BE2C (cell line): ENCODE measurements at regions not wholly inside any gene's neighbourhood (a gene's known extent, or its start where the extent isn't known, plus 50 kb on each side); places are given as distances from the start of the nearest gene placed in this dataset.

ENCODE experiments used
- DNase-seq: peaks from one replicate; pipeline ENCODE4 v3.0.0-alpha.2; 2020
- H3K27me3 ChIP-seq: fragments of 250-450 bp; sonication (Bioruptor Pico); 2 replicates; pipeline ENCODE4 v1.5.1; 2020; ENCODE audit warnings: mild to moderate bottlenecking
- H3K36me3 ChIP-seq: fragments of 250-450 bp; sonication (Bioruptor Pico); 2 replicates; pipeline ENCODE4 v1.5.1; 2020; ENCODE audit warnings: mild to moderate bottlenecking
- H3K4me1 ChIP-seq: fragments of 250-450 bp; sonication (Bioruptor Pico); 2 replicates; pipeline ENCODE4 v1.5.1; 2020
- H3K4me3 ChIP-seq: 2 replicates; pipeline ENCODE4 v1.5.1; 2011; ENCODE audit warnings: low read depth, low read length
- H3K9me3 ChIP-seq: fragments of 250-450 bp; sonication (Bioruptor Pico); 2 replicates; pipeline ENCODE4 v1.5.1; 2020
- TF ChIP-seq, protein P1 (sequence below): IDR thresholded peaks from 2 replicates; pipeline ENCODE4 v1.5.1; 2012; ENCODE audit warnings: mild to moderate bottlenecking, low read depth, low read length

- Histone ChIP-seq H3K4me1 (no peaks in the 10 kb centered on the region), H3K27me3 (no peaks in the 10 kb centered on the region), H3K9me3 (no peaks in the 10 kb centered on the region), H3K4me3 (no peak overlapping the region), H3K36me3 (no peaks in the 10 kb centered on the region)
- TF ChIP-seq, protein P1, sequence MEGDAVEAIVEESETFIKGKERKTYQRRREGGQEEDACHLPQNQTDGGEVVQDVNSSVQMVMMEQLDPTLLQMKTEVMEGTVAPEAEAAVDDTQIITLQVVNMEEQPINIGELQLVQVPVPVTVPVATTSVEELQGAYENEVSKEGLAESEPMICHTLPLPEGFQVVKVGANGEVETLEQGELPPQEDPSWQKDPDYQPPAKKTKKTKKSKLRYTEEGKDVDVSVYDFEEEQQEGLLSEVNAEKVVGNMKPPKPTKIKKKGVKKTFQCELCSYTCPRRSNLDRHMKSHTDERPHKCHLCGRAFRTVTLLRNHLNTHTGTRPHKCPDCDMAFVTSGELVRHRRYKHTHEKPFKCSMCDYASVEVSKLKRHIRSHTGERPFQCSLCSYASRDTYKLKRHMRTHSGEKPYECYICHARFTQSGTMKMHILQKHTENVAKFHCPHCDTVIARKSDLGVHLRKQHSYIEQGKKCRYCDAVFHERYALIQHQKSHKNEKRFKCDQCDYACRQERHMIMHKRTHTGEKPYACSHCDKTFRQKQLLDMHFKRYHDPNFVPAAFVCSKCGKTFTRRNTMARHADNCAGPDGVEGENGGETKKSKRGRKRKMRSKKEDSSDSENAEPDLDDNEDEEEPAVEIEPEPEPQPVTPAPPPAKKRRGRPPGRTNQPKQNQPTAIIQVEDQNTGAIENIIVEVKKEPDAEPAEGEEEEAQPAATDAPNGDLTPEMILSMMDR, result no peak
- no peak for DNase-seq
These were observed 170.4 kb upstream of the CWC22 start for GRCh38 chr2:180177534-180177933.

DNA sequence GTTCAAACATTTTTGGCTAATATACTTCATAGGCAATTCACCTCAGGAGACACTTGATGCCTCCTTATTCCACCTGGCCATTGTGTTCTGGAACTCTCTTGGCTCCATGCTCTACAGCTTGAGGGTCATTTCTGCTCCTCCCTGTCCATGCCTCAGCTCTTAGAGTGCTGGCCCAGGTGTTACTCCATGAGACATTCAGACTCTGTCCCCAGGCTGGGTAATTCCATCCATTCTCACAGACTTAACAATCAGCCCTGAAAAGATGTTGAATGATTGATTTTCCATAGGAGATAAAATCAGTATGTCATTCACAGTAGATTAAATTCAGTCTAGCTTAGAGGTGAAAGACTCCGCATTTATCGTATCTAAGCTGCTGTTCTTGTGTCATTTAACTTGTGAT, 168.6 kb upstream of the CWC22 start:
- Histone ChIP-seq H3K4me3 (no peak overlapping the region), H3K9me3 (no peaks in the 10 kb centered on the region), H3K4me1 (no peaks in the 10 kb centered on the region), H3K36me3 (no peaks in the 10 kb centered on the region), H3K27me3 (no peaks in the 10 kb centered on the region)
- DNase-seq, result no peak
- TF ChIP-seq, protein P1, result no peak

DNA sequence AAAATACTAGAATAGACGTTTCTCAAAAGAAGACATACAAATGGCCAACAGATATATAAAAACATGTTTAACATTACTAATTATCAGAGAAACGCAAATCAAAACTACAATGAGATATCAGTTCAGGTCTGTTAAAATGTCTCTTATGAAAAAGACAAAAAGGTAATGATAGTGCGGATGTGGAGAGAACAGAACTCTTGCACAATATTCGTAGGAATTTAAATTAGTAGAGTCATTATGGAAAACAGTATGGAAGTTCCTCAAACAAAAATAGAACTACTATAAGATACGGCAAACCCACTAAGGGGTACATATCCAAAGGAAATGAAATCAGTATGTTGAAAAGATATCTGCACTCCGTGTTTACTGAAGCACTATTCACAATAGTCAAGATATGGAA, 167.5 kb upstream of the CWC22 start:
- Histone ChIP-seq H3K36me3 (no peaks in the 10 kb centered on the region), H3K4me3 (no peak overlapping the region), H3K4me1 (no peaks in the 10 kb centered on the region), H3K27me3 (no peaks in the 10 kb centered on the region), H3K9me3 (no peaks in the 10 kb centered on the region)
- TF ChIP-seq, protein P1, result no peak
- no peak for DNase-seq

GRCh38 chr2:180169474-180169873, 162.4 kb upstream of the CWC22 start:
- no peak for DNase-seq
- Histone ChIP-seq H3K4me3 (no peak overlapping the region), H3K27me3 (no peaks in the 10 kb centered on the region), H3K9me3 (no peaks in the 10 kb centered on the region), H3K4me1 (no peaks in the 10 kb centered on the region), H3K36me3 (no peaks in the 10 kb centered on the region)
- TF ChIP-seq, protein P1, result no peak

DNA sequence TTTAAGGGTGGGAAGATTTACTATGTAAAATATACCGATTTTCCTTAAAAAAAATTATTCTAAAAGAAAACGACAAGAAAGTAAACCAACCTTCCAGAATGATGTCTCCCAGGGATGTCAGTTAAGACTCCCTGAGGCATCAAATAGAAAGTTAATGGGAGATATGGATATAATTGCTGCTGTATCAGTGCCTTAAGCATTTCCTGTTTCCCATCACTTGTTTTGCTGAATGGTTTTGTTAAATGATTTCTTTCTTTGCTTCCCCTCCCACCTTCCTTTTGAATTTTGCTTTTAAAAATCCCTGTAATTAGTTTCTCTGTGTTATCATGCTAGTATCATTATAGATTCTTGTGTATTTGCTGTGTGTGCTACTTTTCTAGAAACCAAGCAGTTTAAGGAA, 154.3 kb upstream of the CWC22 start:
- no peaks in the 10 kb centered on the region for H3K9me3 ChIP-seq
- no peak for DNase-seq
- no peaks in the 10 kb centered on the region for H3K36me3 ChIP-seq
- no peaks in the 10 kb centered on the region for H3K4me1 ChIP-seq
- no peaks in the 10 kb centered on the region for H3K27me3 ChIP-seq
- H3K4me3 ChIP-seq, result no peak overlapping the region
- TF ChIP-seq, protein P1, result no peak

GRCh38 chr2:180159921-180160320, 152.8 kb upstream of the CWC22 start:
- Histone ChIP-seq H3K4me1 (no peaks in the 10 kb centered on the region), H3K9me3 (no peaks in the 10 kb centered on the region), H3K27me3 (no peaks in the 10 kb centered on the region), H3K36me3 (no peaks in the 10 kb centered on the region), H3K4me3 (no peak overlapping the region)
- TF ChIP-seq, protein P1, result no peak
- no peak for DNase-seq
